Mesendoderm (in vitro differentiated cells): ENCODE measurements at regions not wholly inside any gene's neighbourhood (a gene's known extent, or its start where the extent isn't known, plus 50 kb on each side); places are given as distances from the start of the nearest gene placed in this dataset.

Source experiments
- DNase-seq: peaks from one replicate; pipeline ENCODE4 v3.0.0; 2013
- H2AK5ac ChIP-seq: 2 replicates; pipeline ENCODE4 v1.6.1; 2013; ENCODE audit warnings: low read length, inconsistent platforms
- H2BK120ac ChIP-seq: 2 replicates; pipeline ENCODE4 v1.6.1; 2013; ENCODE audit warnings: low read depth, mild to moderate bottlenecking, low read length, moderate library complexity, mixed read lengths
- H2BK15ac ChIP-seq: replicated peaks from 2 replicates; pipeline ENCODE4 v1.6.1; 2013; ENCODE audit warnings: low read depth, mild to moderate bottlenecking, moderate library complexity
- H2BK5ac ChIP-seq: 2 replicates; pipeline ENCODE4 v1.6.1; 2013; ENCODE audit warnings: low read length, inconsistent platforms
- H3K18ac ChIP-seq: 2 replicates; pipeline ENCODE4 v1.6.1; 2013; ENCODE audit warnings: mild to moderate bottlenecking, low read length, mixed read lengths
- H3K23ac ChIP-seq: one replicate; pipeline ENCODE4 v1.6.1; 2013; ENCODE audit warnings: low read length
- H3K27ac ChIP-seq: 2 replicates; pipeline ENCODE4 v1.5.1; 2013; ENCODE audit warnings: low read depth, mild to moderate bottlenecking, inconsistent platforms, low read length, moderate library complexity
- H3K27me3 ChIP-seq: 2 replicates; pipeline ENCODE4 v1.6.1; 2013; ENCODE audit warnings: low read length, control low read depth, mild to moderate bottlenecking, inconsistent platforms; ENCODE audit not compliant: insufficient read depth, poor library complexity
- H3K36me3 ChIP-seq: 2 replicates; pipeline ENCODE4 v1.6.1; 2013; ENCODE audit warnings: low read length, inconsistent platforms; ENCODE audit not compliant: control insufficient read depth, insufficient read depth
- H3K4ac ChIP-seq: one replicate; pipeline ENCODE4 v1.6.1; 2013; ENCODE audit warnings: low read depth, mild to moderate bottlenecking, low read length, moderate library complexity
- H3K4me1 ChIP-seq: 2 replicates; pipeline ENCODE4 v1.6.1; 2013; ENCODE audit warnings: low read depth, low read length, inconsistent platforms; ENCODE audit not compliant: control insufficient read depth
- H3K4me2 ChIP-seq: 2 replicates; pipeline ENCODE4 v1.6.1; 2013; ENCODE audit warnings: low read length
- H3K4me3 ChIP-seq: 2 replicates; pipeline ENCODE4 v1.5.1; 2013; ENCODE audit warnings: mild to moderate bottlenecking, low read length
- H3K56ac ChIP-seq: one replicate; pipeline ENCODE4 v1.6.1; 2013; ENCODE audit warnings: low read length
- H3K79me1 ChIP-seq: 2 replicates; pipeline ENCODE4 v1.6.1; 2013; ENCODE audit warnings: low read length, inconsistent platforms
- H3K79me2 ChIP-seq: 2 replicates; pipeline ENCODE4 v1.6.1; 2013; ENCODE audit warnings: mild to moderate bottlenecking, low read length; ENCODE audit not compliant: control insufficient read depth, insufficient read depth
- H3K9ac ChIP-seq: 2 replicates; pipeline ENCODE4 v1.6.1; 2013; ENCODE audit warnings: low read length, inconsistent platforms
- H4K5ac ChIP-seq: one replicate; pipeline ENCODE4 v1.6.1; 2013; ENCODE audit warnings: low read length
- H4K8ac ChIP-seq: one replicate; pipeline ENCODE4 v1.6.1; 2013; ENCODE audit warnings: low read depth, mild to moderate bottlenecking, control low read depth, low read length, moderate library complexity
- WGBS: extraction: QIAGEN DNeasy Blood & Tissue Kit; methylation state at CpG from one replicate; pipeline ENCODE4 v1.1.7; 2013; ENCODE audit warnings: low lambda C conversion rate, missing lambda C conversion rate; ENCODE audit not compliant: insufficient coverage; ENCODE audit errors: extremely low coverage; 5-methylcytosine and 5-hydroxymethylcytosine counted together

GRCh38 chr6:155913816-155914215 lies 458.2 kb upstream of the NOX3 start:
- Histone ChIP-seq H3K9ac (no peak overlapping the region), H2AK5ac (no peak overlapping the region), H4K5ac (no peak overlapping the region), H3K4me3 (no peak overlapping the region), H2BK15ac (no peak overlapping the region), H3K18ac (no peak overlapping the region), H3K27me3 (no peaks in the 10 kb centered on the region), H3K4me1 (no peaks in the 10 kb centered on the region), H3K79me2 (no peaks in the 10 kb centered on the region), H2BK5ac (no peak overlapping the region), H3K36me3 (no peaks in the 10 kb centered on the region), H3K79me1 (no peaks in the 10 kb centered on the region), H3K27ac (no peak overlapping the region), H3K4ac (no peak overlapping the region), H3K23ac (no peak overlapping the region), H3K4me2 (no peak overlapping the region), H3K56ac (no peak overlapping the region), H4K8ac (no peak overlapping the region), H2BK120ac (no peak overlapping the region)
- DNase-seq = no peak
- no CpG with 5 or more reads among the region's 8 CpGs for WGBS

- Histone ChIP-seq H4K8ac (no peak overlapping the region), H3K9ac (no peak overlapping the region), H2BK15ac (no peak overlapping the region), H3K36me3 (no peaks in the 10 kb centered on the region), H2AK5ac (no peak overlapping the region), H3K79me2 (no peaks in the 10 kb centered on the region), H3K27me3 (no peaks in the 10 kb centered on the region), H3K4me1 (no peaks in the 10 kb centered on the region), H3K79me1 (no peaks in the 10 kb centered on the region), H3K56ac (no peak overlapping the region), H4K5ac (no peak overlapping the region), H2BK5ac (no peak overlapping the region), H3K4me3 (no peak overlapping the region), H3K27ac (no peak overlapping the region), H3K4me2 (no peak overlapping the region), H3K23ac (no peak overlapping the region), H2BK120ac (no peak overlapping the region), H3K18ac (no peak overlapping the region), H3K4ac (no peak overlapping the region)
- DNase-seq = peak; percentile 10
- WGBS = no CpG with 5 or more reads among the region's 2 CpGs
Observed at GRCh38 chr6:155909710-155910109, 454.1 kb upstream of the NOX3 start.

GRCh38 chr6:155895641-155896040 lies 440.0 kb upstream of the NOX3 start:
- DNase-seq = no peak
- no peak overlapping the region for H2BK120ac ChIP-seq
- no peak overlapping the region for H4K5ac ChIP-seq
- H3K4me2 ChIP-seq = no peak overlapping the region
- no peak overlapping the region for H2BK15ac ChIP-seq
- no peak overlapping the region for H2AK5ac ChIP-seq
- no peaks in the 10 kb centered on the region for H3K79me2 ChIP-seq
- no peaks in the 10 kb centered on the region for H3K27me3 ChIP-seq
- H3K56ac ChIP-seq = no peak overlapping the region
- no peaks in the 10 kb centered on the region for H3K4me1 ChIP-seq
- H3K79me1 ChIP-seq = no peaks in the 10 kb centered on the region
- H3K27ac ChIP-seq = no peak overlapping the region
- H3K9ac ChIP-seq = no peak overlapping the region
- H3K4me3 ChIP-seq = no peak overlapping the region
- H4K8ac ChIP-seq = no peak overlapping the region
- H3K36me3 ChIP-seq = no peaks in the 10 kb centered on the region
- H3K23ac ChIP-seq = no peak overlapping the region
- no CpG with 5 or more reads among the region's 3 CpGs for WGBS
- H2BK5ac ChIP-seq = no peak overlapping the region
- H3K18ac ChIP-seq = no peak overlapping the region
- no peak overlapping the region for H3K4ac ChIP-seq

GRCh38 chr6:155894758-155895157 lies 439.1 kb upstream of the NOX3 start:
- H4K8ac ChIP-seq = no peak overlapping the region
- no peaks in the 10 kb centered on the region for H3K79me1 ChIP-seq
- no peak overlapping the region for H2BK5ac ChIP-seq
- H3K56ac ChIP-seq = no peak overlapping the region
- no peak overlapping the region for H2BK120ac ChIP-seq
- H2AK5ac ChIP-seq = no peak overlapping the region
- H3K4me2 ChIP-seq = no peak overlapping the region
- H3K18ac ChIP-seq = no peak overlapping the region
- no peak overlapping the region for H3K9ac ChIP-seq
- no peak for DNase-seq
- no peaks in the 10 kb centered on the region for H3K4me1 ChIP-seq
- H2BK15ac ChIP-seq = no peak overlapping the region
- H3K27me3 ChIP-seq = no peaks in the 10 kb centered on the region
- H4K5ac ChIP-seq = no peak overlapping the region
- no peak overlapping the region for H3K4me3 ChIP-seq
- WGBS = no CpG with 5 or more reads among the region's 5 CpGs
- H3K23ac ChIP-seq = no peak overlapping the region
- no peaks in the 10 kb centered on the region for H3K79me2 ChIP-seq
- no peak overlapping the region for H3K27ac ChIP-seq
- H3K36me3 ChIP-seq = no peaks in the 10 kb centered on the region
- no peak overlapping the region for H3K4ac ChIP-seq

GRCh38 chr6:155894262-155894661 lies 438.6 kb upstream of the NOX3 start:
- no CpG with 5 or more reads among the region's 4 CpGs for WGBS
- Histone ChIP-seq H3K27me3 (no peaks in the 10 kb centered on the region), H3K23ac (no peak overlapping the region), H3K18ac (no peak overlapping the region), H3K9ac (no peak overlapping the region), H3K4ac (no peak overlapping the region), H2BK120ac (no peak overlapping the region), H2AK5ac (no peak overlapping the region), H3K36me3 (no peaks in the 10 kb centered on the region), H3K4me1 (no peaks in the 10 kb centered on the region), H4K8ac (no peak overlapping the region), H3K79me1 (no peaks in the 10 kb centered on the region), H3K4me3 (no peak overlapping the region), H3K4me2 (no peak overlapping the region), H3K27ac (no peak overlapping the region), H2BK15ac (no peak overlapping the region), H3K79me2 (no peaks in the 10 kb centered on the region), H4K5ac (no peak overlapping the region), H3K56ac (no peak overlapping the region), H2BK5ac (no peak overlapping the region)
- no peak for DNase-seq

- Histone ChIP-seq H2BK120ac (no peak overlapping the region), H2BK5ac (no peak overlapping the region), H2BK15ac (no peak overlapping the region), H3K4ac (no peak overlapping the region), H3K27me3 (no peaks in the 10 kb centered on the region), H3K23ac (no peak overlapping the region), H3K27ac (no peak overlapping the region), H3K18ac (no peak overlapping the region), H3K9ac (no peak overlapping the region), H3K79me1 (no peaks in the 10 kb centered on the region), H3K56ac (no peak overlapping the region), H4K8ac (no peak overlapping the region), H3K4me3 (no peak overlapping the region), H3K4me2 (no peak overlapping the region), H3K36me3 (no peaks in the 10 kb centered on the region), H2AK5ac (no peak overlapping the region), H3K4me1 (no peaks in the 10 kb centered on the region), H4K5ac (no peak overlapping the region), H3K79me2 (no peaks in the 10 kb centered on the region)
- no CpG with 5 or more reads among the region's 2 CpGs for WGBS
- DNase-seq = no peak
Observed at GRCh38 chr6:155890409-155890808, 434.8 kb upstream of the NOX3 start.
